ENCODE measurements at regions not wholly inside any gene's neighbourhood (a gene's known extent, or its start where the extent isn't known, plus 50 kb on each side); places are given as distances from the start of the nearest gene placed in this dataset.

DNA sequence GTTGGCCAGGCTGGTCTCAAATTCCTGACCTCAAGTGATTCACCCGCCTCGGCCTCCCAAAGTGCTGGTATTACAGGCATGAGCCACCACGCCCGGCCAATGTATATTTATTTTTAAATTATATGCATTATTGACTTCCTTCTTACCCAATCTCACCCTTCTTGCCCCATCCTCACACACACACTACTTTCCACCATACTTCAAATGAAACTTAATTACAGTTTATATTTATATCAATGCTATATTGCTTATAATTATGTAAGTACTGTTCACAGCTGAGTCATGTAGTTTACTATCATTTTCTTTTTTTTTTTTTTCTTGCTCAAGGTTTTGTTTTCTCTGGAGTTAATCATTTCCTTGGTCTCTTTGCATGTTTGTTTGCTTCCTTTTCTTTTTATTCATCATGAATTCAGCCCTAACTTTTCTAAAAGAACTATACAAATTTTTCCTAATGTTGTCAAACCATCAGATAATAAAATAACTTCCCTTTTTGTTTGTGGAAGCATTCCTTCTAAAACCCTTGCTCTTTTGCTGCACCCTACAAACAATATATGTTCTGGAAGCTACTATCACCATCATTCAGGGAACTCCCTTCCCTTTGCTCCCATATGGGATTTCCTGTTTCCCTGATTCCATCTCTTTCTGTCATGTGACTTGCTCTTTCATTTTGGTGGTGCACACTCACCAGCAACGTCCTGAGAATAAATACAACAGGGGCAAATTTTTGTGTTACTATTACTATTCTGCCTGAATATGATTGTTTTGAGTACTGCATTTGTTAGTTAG, 201.7 kb upstream of the SASH1 start:
- TF ChIP-seq, protein P1, sequence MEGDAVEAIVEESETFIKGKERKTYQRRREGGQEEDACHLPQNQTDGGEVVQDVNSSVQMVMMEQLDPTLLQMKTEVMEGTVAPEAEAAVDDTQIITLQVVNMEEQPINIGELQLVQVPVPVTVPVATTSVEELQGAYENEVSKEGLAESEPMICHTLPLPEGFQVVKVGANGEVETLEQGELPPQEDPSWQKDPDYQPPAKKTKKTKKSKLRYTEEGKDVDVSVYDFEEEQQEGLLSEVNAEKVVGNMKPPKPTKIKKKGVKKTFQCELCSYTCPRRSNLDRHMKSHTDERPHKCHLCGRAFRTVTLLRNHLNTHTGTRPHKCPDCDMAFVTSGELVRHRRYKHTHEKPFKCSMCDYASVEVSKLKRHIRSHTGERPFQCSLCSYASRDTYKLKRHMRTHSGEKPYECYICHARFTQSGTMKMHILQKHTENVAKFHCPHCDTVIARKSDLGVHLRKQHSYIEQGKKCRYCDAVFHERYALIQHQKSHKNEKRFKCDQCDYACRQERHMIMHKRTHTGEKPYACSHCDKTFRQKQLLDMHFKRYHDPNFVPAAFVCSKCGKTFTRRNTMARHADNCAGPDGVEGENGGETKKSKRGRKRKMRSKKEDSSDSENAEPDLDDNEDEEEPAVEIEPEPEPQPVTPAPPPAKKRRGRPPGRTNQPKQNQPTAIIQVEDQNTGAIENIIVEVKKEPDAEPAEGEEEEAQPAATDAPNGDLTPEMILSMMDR (conservative IDR thresholded peaks at IDR 0.05; ENCODE audit: low read depth, low read length): no peak
- TF ChIP-seq EZH2 (IDR thresholded peaks at IDR 0.05; ENCODE audit: low read length, unreplicated experiment): no peak

Measured in PC-3 (cell line).